Neuronal stem cell (in vitro differentiated cells): ENCODE measurements at regions not wholly inside any gene's neighbourhood (a gene's known extent, or its start where the extent isn't known, plus 50 kb on each side); places are given as distances from the start of the nearest gene placed in this dataset.

Experiments used
- DNase-seq: peaks from one replicate; pipeline ENCODE4 v3.0.0-alpha.2; 2013; ENCODE audit warnings: low spot score
- H2AFZ ChIP-seq: one replicate; pipeline ENCODE4 v1.6.1; 2013; ENCODE audit warnings: mild to moderate bottlenecking, low read length, inconsistent platforms
- H2AK5ac ChIP-seq: 2 replicates; pipeline ENCODE4 v1.6.1; 2013; ENCODE audit warnings: low read depth, mild to moderate bottlenecking, inconsistent platforms, low read length, moderate library complexity, mixed read lengths
- H2BK120ac ChIP-seq: 2 replicates; pipeline ENCODE4 v1.6.1; 2013; ENCODE audit warnings: low read depth, mild to moderate bottlenecking, inconsistent platforms, low read length, moderate library complexity, mixed read lengths
- H2BK12ac ChIP-seq: one replicate; pipeline ENCODE4 v1.6.1; 2013; ENCODE audit warnings: low read length, inconsistent platforms
- H2BK15ac ChIP-seq: 2 replicates; pipeline ENCODE4 v1.6.1; 2013; ENCODE audit warnings: mild to moderate bottlenecking, low read length, inconsistent platforms, mixed read lengths
- H2BK5ac ChIP-seq: one replicate; pipeline ENCODE4 v1.6.1; 2013; ENCODE audit warnings: inconsistent platforms, mild to moderate bottlenecking, low read length, moderate library complexity
- H3K14ac ChIP-seq: one replicate; pipeline ENCODE4 v1.6.1; 2013; ENCODE audit warnings: low read length, inconsistent platforms
- H3K18ac ChIP-seq: 2 replicates; pipeline ENCODE4 v1.6.1; 2013; ENCODE audit warnings: low read length, inconsistent platforms
- H3K23ac ChIP-seq: 2 replicates; pipeline ENCODE4 v1.6.1; 2013; ENCODE audit warnings: low read depth, mild to moderate bottlenecking, mixed read lengths, low read length, inconsistent platforms; ENCODE audit not compliant: poor library complexity
- H3K27ac ChIP-seq: replicated peaks from 3 replicates; pipeline ENCODE4 v1.5.1; 2013; ENCODE audit warnings: low read length, inconsistent platforms
- H3K27me3 ChIP-seq, 3 experiments: 2 replicates each; pipeline ENCODE4 v1.6.1; 2013; ENCODE audit warnings: low read length in 3 of 3, mild to moderate bottlenecking in 2 of 3, inconsistent platforms in 1 of 3, low read depth in 1 of 3, mixed read lengths in 1 of 3, moderate library complexity in 1 of 3; ENCODE audit not compliant: control insufficient read depth in 3 of 3, insufficient read depth in 3 of 3
- H3K36me3 ChIP-seq, 2 donors: replicated peaks in 1 of 2; 2 replicates each; pipeline ENCODE4 v1.6.1; 2013; ENCODE audit warnings: low read length in 2 of 2; ENCODE audit not compliant: control insufficient read depth in 2 of 2, insufficient read depth in 2 of 2
- H3K4ac ChIP-seq: 2 replicates; pipeline ENCODE4 v1.6.1; 2013; ENCODE audit warnings: inconsistent platforms, mild to moderate bottlenecking, low read length, moderate library complexity
- H3K4me1 ChIP-seq, 2 donors: 1 replicate in 1 of 2; 2 replicates in 1 of 2; pipeline ENCODE4 v1.6.1; 2013; ENCODE audit warnings: low read length in 2 of 2, low read depth in 1 of 2; ENCODE audit not compliant: control insufficient read depth in 2 of 2, insufficient read depth in 1 of 2
- H3K4me2 ChIP-seq: one replicate; pipeline ENCODE4 v1.6.1; 2013; ENCODE audit warnings: mild to moderate bottlenecking, low read length, inconsistent platforms; ENCODE audit not compliant: insufficient read depth, poor library complexity, severe bottlenecking
- H3K4me3 ChIP-seq, 2 donors: 2 replicates each; pipeline ENCODE4 v1.5.1; 2013; ENCODE audit warnings: low read length in 2 of 2, mild to moderate bottlenecking in 2 of 2, inconsistent platforms in 1 of 2, moderate library complexity in 1 of 2
- H3K79me1 ChIP-seq: one replicate; pipeline ENCODE4 v1.6.1; 2013; ENCODE audit warnings: low read depth, mild to moderate bottlenecking, inconsistent platforms, low read length, moderate library complexity
- H3K9ac ChIP-seq: one replicate; pipeline ENCODE4 v1.6.1; 2013; ENCODE audit warnings: mild to moderate bottlenecking, low read depth, low read length, inconsistent platforms; ENCODE audit not compliant: poor library complexity
- H3K9me3 ChIP-seq, 2 donors: replicated peaks in 1 of 2; 2 replicates each; pipeline versions ENCODE3 to v1.6.1; 2013; ENCODE audit warnings: low read length in 2 of 2, mild to moderate bottlenecking in 2 of 2, inconsistent platforms in 1 of 2, low read depth in 1 of 2, mixed read lengths in 1 of 2, moderate library complexity in 1 of 2; ENCODE audit not compliant: control insufficient read depth in 2 of 2, insufficient read depth in 1 of 2
- H4K8ac ChIP-seq: one replicate; pipeline ENCODE4 v1.6.1; 2013; ENCODE audit warnings: low read depth, mild to moderate bottlenecking, inconsistent platforms, low read length, moderate library complexity
- H4K91ac ChIP-seq: one replicate; pipeline ENCODE4 v1.6.1; 2013; ENCODE audit warnings: low read length, low read depth, mild to moderate bottlenecking, inconsistent platforms; ENCODE audit not compliant: poor library complexity
- WGBS, 2 donors: extraction: QIAGEN DNeasy Blood & Tissue Kit; methylation state at CpG; one replicate each; pipeline ENCODE4 v1.1.7; 2013; ENCODE audit warnings: missing lambda C conversion rate in 2 of 2, mixed read lengths in 1 of 2; ENCODE audit not compliant: insufficient read length in 2 of 2, insufficient replicate concordance in 1 of 2; ENCODE audit errors: extremely low coverage in 2 of 2; 5-methylcytosine and 5-hydroxymethylcytosine counted together

GRCh38 chr5:159571501-159572244, 241.4 kb upstream of the IL12B start:
- no CpG with 5 or more reads among the region's 1 CpG for WGBS, 2 donors

GRCh38 chr5:159576902-159577301, 246.6 kb upstream of the IL12B start:
- Histone ChIP-seq H2AFZ (no peak overlapping the region), H3K4me2 (no peak overlapping the region), H3K27ac (no peak overlapping the region), H3K79me1 (no peaks in the 10 kb centered on the region), H2BK12ac (no peak overlapping the region), H3K27me3 (no peaks in the 10 kb centered on the region), H3K4me1 (peaks cover 0 to 1% of the 10 kb centered on the region in 2 donors), H3K36me3 (no peaks in the 10 kb centered on the region), H3K4me3 (no peak overlapping the region), H3K9me3 (no peaks in the 10 kb centered on the region), H2AK5ac (no peak overlapping the region), H3K4ac (no peak overlapping the region), H3K18ac (no peak overlapping the region), H4K91ac (no peak overlapping the region), H2BK120ac (no peak overlapping the region), H3K14ac (no peak overlapping the region), H2BK5ac (no peak overlapping the region), H2BK15ac (no peak overlapping the region), H3K23ac (no peak overlapping the region), H3K9ac (no peak overlapping the region), H4K8ac (no peak overlapping the region)
- no CpG with 5 or more reads among the region's 7 CpGs for WGBS, 2 donors
- DNase-seq: no peak

More at GRCh38 chr5:159571501-159572244, 241.4 kb upstream of the IL12B start:
- no peak overlapping the region for H2BK12ac ChIP-seq
- H3K23ac ChIP-seq: no peak overlapping the region
- no peak overlapping the region for H2AFZ ChIP-seq
- no peak overlapping the region for H3K18ac ChIP-seq
- H3K27me3 ChIP-seq: no peaks in the 10 kb centered on the region
- H4K8ac ChIP-seq: no peak overlapping the region
- H2BK120ac ChIP-seq: no peak overlapping the region
- DNase-seq: no peak
- no peaks in the 10 kb centered on the region for H3K9me3 ChIP-seq
- H3K4me2 ChIP-seq: no peak overlapping the region
- no peak overlapping the region for H3K14ac ChIP-seq
- no peak overlapping the region for H2AK5ac ChIP-seq
- H3K36me3 ChIP-seq: no peaks in the 10 kb centered on the region
- H4K91ac ChIP-seq: no peak overlapping the region
- no peak overlapping the region for H3K9ac ChIP-seq
- H3K79me1 ChIP-seq: no peaks in the 10 kb centered on the region
- H2BK15ac ChIP-seq: no peak overlapping the region
- peaks cover 0 to 2% of the 10 kb centered on the region in 2 donors for H3K4me1 ChIP-seq
- H3K4ac ChIP-seq: no peak overlapping the region
- no peak overlapping the region for H3K27ac ChIP-seq
- H3K4me3 ChIP-seq: no peak overlapping the region
- no peak overlapping the region for H2BK5ac ChIP-seq

GRCh38 chr5:159581502-159582249, 251.4 kb upstream of the IL12B start:
- Histone ChIP-seq H3K14ac (no peak overlapping the region), H2AK5ac (no peak overlapping the region), H3K4ac (no peak overlapping the region), H3K27ac (no peak overlapping the region), H3K18ac (no peak overlapping the region), H4K91ac (no peak overlapping the region), H3K4me3 (no peak overlapping the region), H3K9me3 (no peaks in the 10 kb centered on the region), H2BK12ac (no peak overlapping the region), H2BK120ac (no peak overlapping the region), H2BK5ac (no peak overlapping the region), H2BK15ac (no peak overlapping the region), H3K27me3 (no peaks in the 10 kb centered on the region), H3K23ac (no peak overlapping the region), H3K4me2 (no peak overlapping the region), H3K36me3 (no peaks in the 10 kb centered on the region), H4K8ac (no peak overlapping the region), H3K79me1 (no peaks in the 10 kb centered on the region), H2AFZ (no peak overlapping the region), H3K4me1 (no peaks in the 10 kb centered on the region), H3K9ac (no peak overlapping the region)
- no peak for DNase-seq
- no CpG with 5 or more reads among the region's 7 CpGs for WGBS, 2 donors

- no CpG with 5 or more reads among the region's 1 CpG for WGBS, 2 donors
- H4K8ac ChIP-seq: no peak overlapping the region
- no peaks in the 10 kb centered on the region for H3K27me3 ChIP-seq
- H3K4ac ChIP-seq: no peak overlapping the region
- DNase-seq: no peak
- no peak overlapping the region for H4K91ac ChIP-seq
- no peak overlapping the region for H3K14ac ChIP-seq
- H3K79me1 ChIP-seq: no peaks in the 10 kb centered on the region
- H3K4me3 ChIP-seq: no peak overlapping the region
- no peak overlapping the region for H2AFZ ChIP-seq
- H3K4me1 ChIP-seq: no peaks in the 10 kb centered on the region
- no peak overlapping the region for H3K18ac ChIP-seq
- H3K9me3 ChIP-seq: no peaks in the 10 kb centered on the region
- H2BK12ac ChIP-seq: no peak overlapping the region
- H2BK5ac ChIP-seq: no peak overlapping the region
- no peak overlapping the region for H2AK5ac ChIP-seq
- no peaks in the 10 kb centered on the region for H3K36me3 ChIP-seq
- H3K9ac ChIP-seq: no peak overlapping the region
- H2BK120ac ChIP-seq: no peak overlapping the region
- no peak overlapping the region for H3K4me2 ChIP-seq
- no peak overlapping the region for H3K27ac ChIP-seq
- no peak overlapping the region for H2BK15ac ChIP-seq
- no peak overlapping the region for H3K23ac ChIP-seq
Observed at GRCh38 chr5:159582756-159583541, 252.7 kb upstream of the IL12B start.
